IMR-90 (cell line): ENCODE measurements at regions not wholly inside any gene's neighbourhood (a gene's known extent, or its start where the extent isn't known, plus 50 kb on each side); places are given as distances from the start of the nearest gene placed in this dataset.

Experiments used
- ATAC-seq: fragments of 200-7000 bp; cut with Tn5 transposase; 2 replicates; pipeline ENCODE4 v1.9.1; 2020; ENCODE audit warnings: low read depth, mild to moderate bottlenecking, moderate library complexity
- BruUV-seq: library from RNA; stranded (reverse); fragments of 400-500 nt; replicated peaks from 2 replicates; lab custom pipeline; 2021; lab: Mats Ljungman, UMichigan
- CTCF ChIA-PET: fragments of 300-600 bp; formaldehyde crosslinking; extraction: SDS; loops from one replicate; lab custom pipeline; 2021; ENCODE audit warnings: antibody characterized with exemption; lab: Yijun Ruan, JAX
- POLR2A ChIA-PET: fragments of 300-600 bp; sonication (Branson Sonifier 250); formaldehyde crosslinking; loops from one replicate; lab custom pipeline; 2022; ENCODE audit warnings: antibody characterized with exemption; ENCODE audit not compliant: unreplicated experiment; lab: Charles Lee
- DNase-seq: peaks from one replicate; pipeline ENCODE4 v3.0.0; 2013
- H2AFZ ChIP-seq: replicated peaks from 2 replicates; pipeline ENCODE3; 2013; ENCODE audit warnings: low read length, mild to moderate bottlenecking; ENCODE audit not compliant: poor library complexity
- H2AK5ac ChIP-seq: 2 replicates; pipeline ENCODE4 v1.6.1; 2013; ENCODE audit warnings: low read depth, low read length, inconsistent platforms
- H2AK9ac ChIP-seq: replicated peaks from 2 replicates; pipeline ENCODE3; 2013; ENCODE audit warnings: mild to moderate bottlenecking, low read depth, low read length, moderate library complexity; ENCODE audit not compliant: poor library complexity
- H2BK120ac ChIP-seq: 2 replicates; pipeline ENCODE4 v1.6.1; 2013; ENCODE audit warnings: low read depth, low read length, inconsistent platforms
- H2BK15ac ChIP-seq: 3 replicates; pipeline ENCODE4 v1.6.1; 2013; ENCODE audit warnings: low read depth, low read length, inconsistent platforms
- H2BK20ac ChIP-seq: 2 replicates; pipeline ENCODE4 v1.6.1; 2013; ENCODE audit warnings: low read depth, mild to moderate bottlenecking, inconsistent platforms, low read length, moderate library complexity
- H2BK5ac ChIP-seq: 2 replicates; pipeline ENCODE4 v1.6.1; 2013; ENCODE audit warnings: mild to moderate bottlenecking, low read depth, low read length, inconsistent platforms; ENCODE audit not compliant: poor library complexity, severe bottlenecking
- H3K14ac ChIP-seq: replicated peaks from 2 replicates; pipeline ENCODE4 v1.6.1; 2013; ENCODE audit warnings: low read depth, low read length, inconsistent platforms
- H3K18ac ChIP-seq: 2 replicates; pipeline ENCODE4 v1.6.1; 2013; ENCODE audit warnings: low read depth, low read length, control low read depth
- H3K23ac ChIP-seq: 2 replicates; pipeline ENCODE4 v1.6.1; 2013; ENCODE audit warnings: low read depth, low read length, inconsistent platforms
- H3K27ac ChIP-seq: 2 replicates; pipeline ENCODE4 v1.5.1; 2013; ENCODE audit warnings: mild to moderate bottlenecking, control low read depth, low read length; ENCODE audit not compliant: insufficient read depth
- H3K27me3 ChIP-seq: 2 replicates; pipeline ENCODE4 v1.6.1; 2013; ENCODE audit warnings: low read length; ENCODE audit not compliant: control insufficient read depth, insufficient read depth
- H3K36me3 ChIP-seq: 2 replicates; pipeline ENCODE4 v1.6.1; 2013; ENCODE audit warnings: low read length, mixed read lengths; ENCODE audit not compliant: control insufficient read depth, insufficient read depth
- H3K4ac ChIP-seq: 2 replicates; pipeline ENCODE4 v1.6.1; 2013; ENCODE audit warnings: low read depth, low read length, inconsistent platforms
- H3K4me1 ChIP-seq: 2 replicates; pipeline ENCODE4 v1.6.1; 2013; ENCODE audit warnings: low read length, mixed read lengths; ENCODE audit not compliant: control insufficient read depth, insufficient read depth
- H3K4me2 ChIP-seq: 2 replicates; pipeline ENCODE4 v1.6.1; 2013; ENCODE audit warnings: low read depth, mild to moderate bottlenecking, control low read depth, low read length, moderate library complexity
- H3K4me3 ChIP-seq: 2 replicates; pipeline ENCODE4 v1.5.1; 2013; ENCODE audit warnings: low read depth, mild to moderate bottlenecking, control low read depth, low read length, moderate library complexity; ENCODE audit not compliant: insufficient read depth
- H3K56ac ChIP-seq: 2 replicates; pipeline ENCODE4 v1.6.1; 2013; ENCODE audit warnings: low read length, inconsistent platforms; ENCODE audit not compliant: insufficient read depth; ENCODE audit errors: extremely low read depth
- H3K79me1 ChIP-seq, 2 experiments: 2 replicates each; pipeline ENCODE4 v1.6.1; 2013; ENCODE audit warnings: low read length in 2 of 2, inconsistent platforms in 1 of 2, low read depth in 1 of 2
- H3K9ac ChIP-seq: 2 replicates; pipeline ENCODE4 v1.6.1; 2013; ENCODE audit warnings: low read depth, low read length, control low read depth
- H3K9me1 ChIP-seq: 2 replicates; pipeline ENCODE4 v1.6.1; 2013; ENCODE audit warnings: low read length, inconsistent platforms; ENCODE audit not compliant: insufficient read depth
- H3K9me3 ChIP-seq: 2 replicates; pipeline ENCODE4 v1.6.1; 2013; ENCODE audit warnings: low read length; ENCODE audit not compliant: control insufficient read depth, insufficient read depth
- H4K20me1 ChIP-seq: 2 replicates; pipeline ENCODE4 v1.6.1; 2013; ENCODE audit warnings: low read length, inconsistent platforms; ENCODE audit not compliant: insufficient read depth
- H4K5ac ChIP-seq: 2 replicates; pipeline ENCODE4 v1.6.1; 2013; ENCODE audit warnings: mild to moderate bottlenecking, low read depth, low read length, control low read depth
- H4K8ac ChIP-seq, 2 experiments: 2 replicates each; pipeline ENCODE4 v1.6.1; 2013; ENCODE audit warnings: low read depth in 2 of 2, low read length in 2 of 2, control low read depth in 1 of 2, inconsistent platforms in 1 of 2
- H4K91ac ChIP-seq: 2 replicates; pipeline ENCODE4 v1.6.1; 2013; ENCODE audit warnings: low read depth, low read length, inconsistent platforms; ENCODE audit not compliant: insufficient read depth
- BHLHE40 ChIP-seq: fragments of 150-350 bp; IDR thresholded peaks from 2 replicates; pipeline ENCODE4 v1.6.1; 2016; ENCODE audit warnings: mild to moderate bottlenecking, low read depth, low read length
- CHD1 ChIP-seq: IDR thresholded peaks from 2 replicates; pipeline ENCODE4 v1.6.1; 2012; ENCODE audit warnings: low read depth, low read length, improper control_type of control experiment
- ELK1 ChIP-seq: fragments of 150-350 bp; IDR thresholded peaks from 2 replicates; pipeline ENCODE4 v1.6.1; 2016; ENCODE audit warnings: low read depth, mild to moderate bottlenecking, low read length, moderate library complexity, borderline replicate concordance
- FOS ChIP-seq: fragments of 150-350 bp; IDR thresholded peaks from 2 replicates; pipeline ENCODE4 v1.6.1; 2016; ENCODE audit warnings: low read depth, low read length
- MAZ ChIP-seq: IDR thresholded peaks from 2 replicates; pipeline ENCODE4 v1.6.1; 2012; ENCODE audit warnings: low read depth, mild to moderate bottlenecking, low read length, improper control_type of control experiment, moderate library complexity, borderline replicate concordance
- MXI1 ChIP-seq: IDR thresholded peaks from 2 replicates; pipeline ENCODE4 v1.6.1; 2012; ENCODE audit warnings: low read depth, mild to moderate bottlenecking, low read length, moderate library complexity, borderline replicate concordance
- NFE2L2 ChIP-seq: fragments of 150-350 bp; IDR thresholded peaks from 2 replicates; pipeline ENCODE4 v1.6.1; 2016; ENCODE audit warnings: low read depth, mild to moderate bottlenecking, low read length
- POLR2A ChIP-seq: IDR thresholded peaks from 2 replicates; pipeline ENCODE4 v1.6.1; 2012; ENCODE audit warnings: mild to moderate bottlenecking, low read depth, low read length
- RAD21 ChIP-seq: IDR thresholded peaks from 2 replicates; pipeline ENCODE4 v1.6.1; 2012; ENCODE audit warnings: low read length, improper control_type of control experiment
- RCOR1 ChIP-seq: IDR thresholded peaks from 2 replicates; pipeline ENCODE4 v1.6.1; 2012; ENCODE audit warnings: mild to moderate bottlenecking, low read length, improper control_type of control experiment; ENCODE audit not compliant: insufficient replicate concordance
- RFX5 ChIP-seq: IDR thresholded peaks from 2 replicates; pipeline ENCODE4 v1.8.0; 2012; ENCODE audit warnings: low read depth, mild to moderate bottlenecking, low read length, moderate library complexity
- SMC3 ChIP-seq: fragments of 150-350 bp; IDR thresholded peaks from 2 replicates; pipeline ENCODE4 v1.6.1; 2016; ENCODE audit warnings: low read depth, mild to moderate bottlenecking, antibody characterized with exemption, low read length, moderate library complexity
- WGBS, 2 experiments: methylation state at CpG; one replicate each; pipeline versions ENCODE4 v1.1.5 to v1.1.7; 2013; ENCODE audit warnings: missing lambda C conversion rate in 2 of 2; ENCODE audit not compliant: insufficient read length in 1 of 2; ENCODE audit errors: extremely low coverage in 2 of 2; 5-methylcytosine and 5-hydroxymethylcytosine counted together
- dilution Hi-C: fragments of 300-500 bp; cut with HindIII; formaldehyde crosslinking; loops from one replicate; pipeline ENCODE4 v1.14.3; 2018; ENCODE audit warnings: low sequenced_read_pairs; ENCODE audit not compliant: unreplicated experiment
- in situ Hi-C: fragments of 300-500 bp; cut with MboI; formaldehyde crosslinking; loops from 3 replicates; pipeline ENCODE4 v1.14.3; 2019; ENCODE audit warnings: low sequenced_read_pairs, inconsistent platforms, mixed read lengths
- intact Hi-C: fragments of 100-400 bp; cut with micrococcal nuclease; formaldehyde crosslinking; loops from 2 replicates; pipeline ENCODE4 v1.10.0; 2022
- TF ChIP-seq, protein P1 (sequence below): conservative IDR thresholded peaks from 2 replicates; pipeline ENCODE4 v1.5.1; 2012; ENCODE audit warnings: mild to moderate bottlenecking, low read depth, low read length, improper control_type of control experiment

GRCh38 chr5:52283221-52283620 is 504.5 kb upstream of the ITGA1 start:
- POLR2A ChIA-PET, result no interaction called here

More at GRCh38 chr5:52283221-52283620, 504.5 kb upstream of the ITGA1 start:
- peak; percentile 0 for DNase-seq
- WGBS, 2 experiments, result 33% methylated on average over 1 of the region's 1 CpG; no CpG with 5 or more reads in 1 of the 2 experiments
- Histone ChIP-seq H3K56ac (no peak overlapping the region), H2BK20ac (no peak overlapping the region), H3K36me3 (no peaks in the 10 kb centered on the region), H2AK5ac (no peak overlapping the region), H2AK9ac (no peak overlapping the region), H3K23ac (no peak overlapping the region), H3K9me1 (no peaks in the 10 kb centered on the region), H2BK5ac (no peak overlapping the region), H3K4me2 (no peak overlapping the region), H4K5ac (no peak overlapping the region), H3K14ac (no peak overlapping the region), H3K27me3 (no peaks in the 10 kb centered on the region), H3K27ac (no peak overlapping the region), H4K8ac (no peak overlapping the region), H3K4ac (no peak overlapping the region), H2BK15ac (no peak overlapping the region), H2AFZ (no peak overlapping the region), H3K4me3 (no peak overlapping the region), H3K9me3 (no peaks in the 10 kb centered on the region; the same call in 1 of the 2 replicates), H3K18ac (no peak overlapping the region), H3K79me1 (no peaks in the 10 kb centered on the region), H2BK120ac (no peak overlapping the region), H3K9ac (no peak overlapping the region), H3K4me1 (no peaks in the 10 kb centered on the region), H4K20me1 (no peaks in the 10 kb centered on the region), H4K91ac (no peak overlapping the region)
- intact Hi-C loops (no loop called here), in situ Hi-C loops (no loop called here), dilution Hi-C loops (no loop called here)
- CTCF ChIA-PET, result no interaction called here
- BruUV-seq, result no TSS peak
- TF ChIP-seq RFX5 (no peak), MXI1 (no peak), CHD1 (no peak), RCOR1 (no peak), POLR2A (no peak), BHLHE40 (no peak), MAZ (no peak), SMC3 (no peak), RAD21 (no peak), FOS (no peak), NFE2L2 (no peak), ELK1 (no peak)
- TF ChIP-seq, protein P1, sequence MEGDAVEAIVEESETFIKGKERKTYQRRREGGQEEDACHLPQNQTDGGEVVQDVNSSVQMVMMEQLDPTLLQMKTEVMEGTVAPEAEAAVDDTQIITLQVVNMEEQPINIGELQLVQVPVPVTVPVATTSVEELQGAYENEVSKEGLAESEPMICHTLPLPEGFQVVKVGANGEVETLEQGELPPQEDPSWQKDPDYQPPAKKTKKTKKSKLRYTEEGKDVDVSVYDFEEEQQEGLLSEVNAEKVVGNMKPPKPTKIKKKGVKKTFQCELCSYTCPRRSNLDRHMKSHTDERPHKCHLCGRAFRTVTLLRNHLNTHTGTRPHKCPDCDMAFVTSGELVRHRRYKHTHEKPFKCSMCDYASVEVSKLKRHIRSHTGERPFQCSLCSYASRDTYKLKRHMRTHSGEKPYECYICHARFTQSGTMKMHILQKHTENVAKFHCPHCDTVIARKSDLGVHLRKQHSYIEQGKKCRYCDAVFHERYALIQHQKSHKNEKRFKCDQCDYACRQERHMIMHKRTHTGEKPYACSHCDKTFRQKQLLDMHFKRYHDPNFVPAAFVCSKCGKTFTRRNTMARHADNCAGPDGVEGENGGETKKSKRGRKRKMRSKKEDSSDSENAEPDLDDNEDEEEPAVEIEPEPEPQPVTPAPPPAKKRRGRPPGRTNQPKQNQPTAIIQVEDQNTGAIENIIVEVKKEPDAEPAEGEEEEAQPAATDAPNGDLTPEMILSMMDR, result no peak
- ATAC-seq, result no peak
